ENCODE measurements at regions not wholly inside any gene's neighbourhood (a gene's known extent, or its start where the extent isn't known, plus 50 kb on each side); places are given as distances from the start of the nearest gene placed in this dataset.
"Not testable (repeated sequence)": the region's sequence is repeated elsewhere in the genome, so short reads cannot be mapped to it uniquely, and the experiment has no call there.

GRCh38 chr13:55160867-55161266, 1979.9 kb upstream of the PRR20A start:
- no peak for DNase-seq (ENCODE audit: low read depth in 2 of 2)
- H3K9me3 ChIP-seq (ENCODE audit: control insufficient read depth, insufficient read depth, low read depth, low read length): no peaks in the 10 kb centered on the region
- no peaks in the 10 kb centered on the region for H4K20me1 ChIP-seq (ENCODE audit: control insufficient read depth, extremely low read depth, insufficient read depth, low read length)
- H3K4me2 ChIP-seq (ENCODE audit: extremely low read depth, insufficient read depth, low read length): no peak overlapping the region
- no peak overlapping the region for H3K4me3 ChIP-seq (replicated peaks in 1 of 4; ENCODE audit: control extremely low read depth in 1 of 4, insufficient read depth in 1 of 4, low read depth in 3 of 4, low read length in 4 of 4)
- H3K27ac ChIP-seq (ENCODE audit: insufficient read depth, low read length): no peak overlapping the region
- H3K27me3 ChIP-seq (ENCODE audit: control insufficient read depth, insufficient read depth, low read length): no peaks in the 10 kb centered on the region
- H3K9ac ChIP-seq (ENCODE audit: insufficient read depth, low read length): no peak overlapping the region
- TF ChIP-seq EZH2 (IDR thresholded peaks at IDR 0.05; ENCODE audit: low read length, missing control alignments) (no peak), CTCF (conservative IDR thresholded peaks at IDR 0.05 in 1 of 2, IDR thresholded peaks at IDR 0.05 in 1 of 2; ENCODE audit: low read depth in 1 of 2, low read length in 2 of 2) (no peak)
- H3K36me3 ChIP-seq (ENCODE audit: control insufficient read depth, insufficient read depth, low read length): no peaks in the 10 kb centered on the region
- no peak overlapping the region for H2AFZ ChIP-seq (ENCODE audit: low read length)
- H3K4me1 ChIP-seq (ENCODE audit: control insufficient read depth, extremely low read depth, insufficient read depth, low read length): no peaks in the 10 kb centered on the region
- H3K79me2 ChIP-seq (ENCODE audit: control insufficient read depth, insufficient read depth, low read length): no peaks in the 10 kb centered on the region

- DNase-seq (ENCODE audit: low read depth in 2 of 2); H2AFZ ChIP-seq (ENCODE audit: low read length); H3K9me3 ChIP-seq (ENCODE audit: control insufficient read depth, insufficient read depth, low read depth, low read length); H3K4me2 ChIP-seq (ENCODE audit: extremely low read depth, insufficient read depth, low read length); H4K20me1 ChIP-seq (ENCODE audit: control insufficient read depth, extremely low read depth, insufficient read depth, low read length); H3K4me1 ChIP-seq (ENCODE audit: control insufficient read depth, extremely low read depth, insufficient read depth, low read length); H3K4me3 ChIP-seq (replicated peaks in 1 of 4; ENCODE audit: control extremely low read depth in 1 of 4, insufficient read depth in 1 of 4, low read depth in 3 of 4, low read length in 4 of 4); H3K36me3 ChIP-seq (ENCODE audit: control insufficient read depth, insufficient read depth, low read length); H3K9ac ChIP-seq (ENCODE audit: insufficient read depth, low read length); H3K79me2 ChIP-seq (ENCODE audit: control insufficient read depth, insufficient read depth, low read length); H3K27ac ChIP-seq (ENCODE audit: insufficient read depth, low read length); H3K27me3 ChIP-seq (ENCODE audit: control insufficient read depth, insufficient read depth, low read length): not testable (repeated sequence)
Measured at GRCh38 chr13:55178582-55178981, 1962.1 kb upstream of the PRR20A start.

- H3K36me3 ChIP-seq (ENCODE audit: control insufficient read depth, insufficient read depth, low read length): no peaks in the 10 kb centered on the region
- no peak overlapping the region for H2AFZ ChIP-seq (ENCODE audit: low read length)
- H3K4me1 ChIP-seq (ENCODE audit: control insufficient read depth, extremely low read depth, insufficient read depth, low read length): no peaks in the 10 kb centered on the region
- H3K4me3 ChIP-seq (replicated peaks in 1 of 4; ENCODE audit: control extremely low read depth in 1 of 4, insufficient read depth in 1 of 4, low read depth in 3 of 4, low read length in 4 of 4): no peak overlapping the region
- no peak for TF ChIP-seq EZH2 (IDR thresholded peaks at IDR 0.05; ENCODE audit: low read length, missing control alignments)
- no peak for TF ChIP-seq CTCF (conservative IDR thresholded peaks at IDR 0.05 in 1 of 2, IDR thresholded peaks at IDR 0.05 in 1 of 2; ENCODE audit: low read depth in 1 of 2, low read length in 2 of 2)
- no peaks in the 10 kb centered on the region for H3K9me3 ChIP-seq (ENCODE audit: control insufficient read depth, insufficient read depth, low read depth, low read length)
- H3K27me3 ChIP-seq (ENCODE audit: control insufficient read depth, insufficient read depth, low read length): no peaks in the 10 kb centered on the region
- H3K27ac ChIP-seq (ENCODE audit: insufficient read depth, low read length): no peak overlapping the region
- no peak overlapping the region for H3K4me2 ChIP-seq (ENCODE audit: extremely low read depth, insufficient read depth, low read length)
- H4K20me1 ChIP-seq (ENCODE audit: control insufficient read depth, extremely low read depth, insufficient read depth, low read length): no peaks in the 10 kb centered on the region
- H3K79me2 ChIP-seq (ENCODE audit: control insufficient read depth, insufficient read depth, low read length): no peaks in the 10 kb centered on the region
- no peak overlapping the region for H3K9ac ChIP-seq (ENCODE audit: insufficient read depth, low read length)
- DNase-seq (ENCODE audit: low read depth in 2 of 2): no peak
Measured at GRCh38 chr13:55190996-55191395, 1949.7 kb upstream of the PRR20A start.

- H3K9me3 ChIP-seq (ENCODE audit: control insufficient read depth, insufficient read depth, low read depth, low read length): no peaks in the 10 kb centered on the region
- H3K4me3 ChIP-seq (replicated peaks in 1 of 4; ENCODE audit: control extremely low read depth in 1 of 4, insufficient read depth in 1 of 4, low read depth in 3 of 4, low read length in 4 of 4): no peak overlapping the region
- H3K4me1 ChIP-seq (ENCODE audit: control insufficient read depth, extremely low read depth, insufficient read depth, low read length): no peaks in the 10 kb centered on the region
- H3K27me3 ChIP-seq (ENCODE audit: control insufficient read depth, insufficient read depth, low read length): no peaks in the 10 kb centered on the region
- no peaks in the 10 kb centered on the region for H3K36me3 ChIP-seq (ENCODE audit: control insufficient read depth, insufficient read depth, low read length)
- DNase-seq (ENCODE audit: low read depth in 2 of 2): no peak
- no peak overlapping the region for H3K9ac ChIP-seq (ENCODE audit: insufficient read depth, low read length)
- H3K27ac ChIP-seq (ENCODE audit: insufficient read depth, low read length): no peak overlapping the region
- no peaks in the 10 kb centered on the region for H3K79me2 ChIP-seq (ENCODE audit: control insufficient read depth, insufficient read depth, low read length)
- H4K20me1 ChIP-seq (ENCODE audit: control insufficient read depth, extremely low read depth, insufficient read depth, low read length): no peaks in the 10 kb centered on the region
- H2AFZ ChIP-seq (ENCODE audit: low read length): no peak overlapping the region
- TF ChIP-seq EZH2 (IDR thresholded peaks at IDR 0.05; ENCODE audit: low read length, missing control alignments): no peak
- H3K4me2 ChIP-seq (ENCODE audit: extremely low read depth, insufficient read depth, low read length): no peak overlapping the region
Measured at GRCh38 chr13:55199134-55199533, 1941.6 kb upstream of the PRR20A start.
